Occipital lobe (tissue), 1 donor: ENCODE measurements at regions not wholly inside any gene's neighbourhood (a gene's known extent, or its start where the extent isn't known, plus 50 kb on each side); places are given as distances from the start of the nearest gene placed in this dataset.
"Not testable (repeated sequence)": the region's sequence is repeated elsewhere in the genome, so short reads cannot be mapped to it uniquely, and the experiment has no call there.

ENCODE experiments used
- DNase-seq: peaks from one replicate; lab custom pipeline; 2025; lab: John Stamatoyannopoulos, UW

DNA sequence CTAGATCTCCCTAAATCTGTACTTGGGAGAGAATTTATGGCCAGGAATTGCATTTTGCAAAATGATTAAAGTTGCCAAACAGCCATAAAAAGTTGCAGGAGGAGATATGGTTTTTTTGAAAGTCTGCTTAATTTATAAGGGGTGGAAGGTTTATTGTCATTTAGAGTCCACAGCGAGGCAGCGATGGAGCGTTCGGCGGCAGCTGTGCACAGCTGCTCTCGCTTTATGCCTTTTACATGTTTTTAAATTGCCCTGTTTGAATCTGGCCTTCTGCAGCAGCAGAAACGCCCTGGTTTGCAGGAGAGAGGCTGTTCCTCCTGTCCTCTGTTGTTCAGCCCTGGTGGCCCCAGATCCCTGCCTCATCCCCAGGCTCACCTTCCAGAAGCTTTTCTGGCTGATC, 144.9 kb upstream of the POU3F1 start:
- DNase-seq: no peak

DNA sequence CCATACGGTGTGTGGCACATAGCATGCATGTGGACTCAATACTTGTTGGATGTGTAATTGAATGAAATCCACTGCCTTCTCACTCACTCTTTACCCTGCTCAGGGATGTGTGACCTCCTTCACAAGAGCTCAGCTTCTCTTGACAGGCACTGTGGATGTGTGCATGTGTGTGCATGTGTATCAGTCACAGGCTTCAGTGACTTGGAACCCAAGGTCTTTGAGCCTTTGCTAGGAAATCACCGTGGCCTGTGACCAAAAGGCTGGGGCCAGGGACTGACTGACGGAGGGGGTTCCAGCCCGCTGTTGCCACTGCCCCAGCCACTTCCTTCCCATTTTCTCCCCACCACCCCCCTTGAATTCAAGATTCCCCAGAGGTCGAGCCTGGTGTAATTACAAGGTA, 144.4 kb upstream of the POU3F1 start:
- no peak for DNase-seq

DNA sequence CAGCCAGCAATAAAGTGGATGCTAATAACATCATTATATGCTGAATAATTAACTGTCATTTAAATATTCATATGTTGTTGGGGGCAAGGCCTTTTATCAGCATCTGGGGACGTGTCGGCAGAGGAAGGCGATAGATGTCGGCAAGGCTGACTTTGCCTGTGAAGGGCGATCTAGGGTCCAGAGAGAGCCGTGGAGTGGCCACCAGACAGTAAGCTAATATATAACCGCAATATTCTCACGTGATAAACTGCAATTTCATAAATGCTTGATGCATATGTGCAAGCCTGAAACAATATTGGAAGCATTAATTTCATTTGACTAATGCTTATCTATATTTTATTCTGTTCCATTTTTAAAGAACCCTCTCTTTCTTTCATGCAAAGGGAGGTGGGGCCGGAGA, 141.0 kb upstream of the POU3F1 start:
- DNase-seq: no peak

DNA sequence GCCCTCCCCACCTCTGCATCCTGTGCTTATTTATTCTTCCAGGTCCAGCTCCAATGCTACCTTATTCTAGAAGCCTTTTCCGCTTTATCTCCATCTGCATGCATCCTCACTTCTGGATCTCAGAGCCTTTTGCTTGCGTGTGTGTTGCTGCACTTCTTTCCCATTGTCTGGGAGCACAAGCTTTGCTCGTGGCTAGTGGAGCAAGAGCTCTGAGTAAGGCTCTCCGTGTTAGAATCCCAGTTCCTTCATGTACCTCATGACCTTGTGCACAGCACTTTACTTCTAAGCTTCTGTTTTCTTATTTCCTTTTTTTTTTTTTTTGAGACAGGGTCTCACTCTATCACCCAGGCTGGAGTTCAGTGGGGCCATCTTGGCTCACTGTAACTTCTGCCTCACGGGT, 140.0 kb upstream of the POU3F1 start:
- no peak for DNase-seq

DNA sequence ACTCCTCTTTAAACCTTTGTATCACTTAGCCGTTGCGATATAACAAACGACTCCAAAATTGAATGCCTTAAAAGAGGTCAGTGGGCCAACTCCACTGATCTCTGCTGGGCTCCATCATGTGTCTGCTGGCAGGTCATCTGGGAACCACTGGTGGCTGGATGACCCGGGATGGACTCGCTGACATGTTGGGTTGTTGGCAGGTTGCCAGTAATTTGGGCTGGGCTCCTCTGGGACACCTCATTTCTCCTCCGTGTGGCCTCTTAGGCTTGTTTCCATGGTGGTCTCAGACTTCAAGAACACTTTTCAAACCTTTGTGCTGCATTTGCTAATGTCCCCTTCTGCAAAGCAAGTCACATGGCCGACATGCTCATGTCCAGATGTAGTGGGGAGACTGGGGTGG, 139.3 kb upstream of the POU3F1 start:
- no peak for DNase-seq

DNA sequence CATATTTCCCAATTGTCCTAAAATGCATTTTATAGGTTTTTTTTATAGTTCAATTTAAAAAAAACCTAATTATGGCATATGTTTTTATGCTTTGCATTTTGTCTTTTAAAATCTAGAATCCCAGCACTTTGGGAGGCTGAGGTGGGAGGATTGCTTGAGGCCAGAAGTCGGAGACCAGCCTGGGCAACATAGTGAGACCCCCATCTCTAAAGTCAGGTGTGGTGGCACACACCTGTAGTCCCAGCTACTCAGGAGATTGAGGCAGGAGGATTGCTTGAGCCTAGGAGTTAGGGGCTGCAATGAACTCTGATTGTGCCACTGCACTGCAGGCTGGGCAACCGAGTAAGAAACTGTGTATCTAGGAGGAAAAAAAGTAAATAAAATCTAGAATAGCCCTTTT, 137.2 kb upstream of the POU3F1 start:
- DNase-seq: no peak

DNA sequence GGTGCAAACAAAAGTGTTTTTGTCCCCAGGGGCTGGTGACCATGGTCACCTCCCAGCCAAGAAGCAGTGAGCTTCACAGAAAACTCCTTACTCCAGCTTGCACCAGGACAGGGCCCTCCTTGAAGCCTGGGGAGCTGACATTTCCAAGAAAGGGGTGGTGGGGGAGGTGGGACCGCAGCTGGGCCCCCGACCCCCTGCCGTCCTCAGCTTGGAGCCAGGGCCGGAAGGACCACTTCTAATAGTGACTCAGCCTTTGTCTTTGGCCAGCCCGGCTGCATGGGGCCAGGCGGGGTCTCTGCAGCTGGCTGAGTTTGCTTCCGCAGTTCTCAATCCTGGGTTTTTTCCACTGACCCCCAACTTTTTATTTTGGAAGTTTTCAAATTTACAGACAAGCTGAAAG, 136.5 kb upstream of the POU3F1 start:
- no peak for DNase-seq

DNA sequence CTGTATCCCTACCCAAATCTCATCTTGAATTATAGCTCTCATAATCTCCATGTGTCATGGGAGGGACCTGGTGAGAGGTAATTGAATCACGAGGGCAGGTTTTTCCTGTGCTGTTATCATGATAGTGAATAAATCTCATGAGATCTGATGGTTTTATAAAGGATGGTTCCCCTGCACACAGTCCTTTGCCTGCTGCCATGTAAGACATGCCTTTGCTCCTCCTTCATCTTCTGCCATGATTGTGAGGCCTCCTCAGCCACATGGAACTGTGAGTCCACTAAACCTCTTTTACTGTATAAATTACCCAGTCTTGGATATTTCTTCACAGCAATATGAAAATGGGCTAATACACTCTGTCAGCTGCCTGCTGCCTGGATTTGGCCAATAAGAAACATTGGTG, 133.8 kb upstream of the POU3F1 start:
- not testable (repeated sequence) for DNase-seq

DNA sequence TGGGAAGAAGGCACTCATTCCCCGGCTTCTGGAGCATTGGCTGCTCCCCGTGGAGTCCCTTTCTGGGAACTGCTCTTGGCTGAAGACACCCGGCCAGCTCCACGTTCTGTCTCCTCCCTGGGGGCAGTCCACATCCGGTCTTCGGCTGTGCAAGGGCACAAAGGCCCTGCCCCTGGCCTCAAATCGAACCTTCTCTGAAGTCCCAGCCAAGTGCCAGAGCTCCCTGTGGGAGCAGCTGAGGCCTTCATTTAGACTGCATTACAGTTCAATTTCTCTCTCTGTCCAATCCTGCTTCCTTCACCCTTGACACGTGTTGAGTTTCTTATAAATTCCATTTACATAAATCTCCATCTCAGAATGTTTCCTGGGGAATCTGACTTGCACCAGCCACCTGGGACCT, 132.9 kb upstream of the POU3F1 start:
- DNase-seq: no peak

DNA sequence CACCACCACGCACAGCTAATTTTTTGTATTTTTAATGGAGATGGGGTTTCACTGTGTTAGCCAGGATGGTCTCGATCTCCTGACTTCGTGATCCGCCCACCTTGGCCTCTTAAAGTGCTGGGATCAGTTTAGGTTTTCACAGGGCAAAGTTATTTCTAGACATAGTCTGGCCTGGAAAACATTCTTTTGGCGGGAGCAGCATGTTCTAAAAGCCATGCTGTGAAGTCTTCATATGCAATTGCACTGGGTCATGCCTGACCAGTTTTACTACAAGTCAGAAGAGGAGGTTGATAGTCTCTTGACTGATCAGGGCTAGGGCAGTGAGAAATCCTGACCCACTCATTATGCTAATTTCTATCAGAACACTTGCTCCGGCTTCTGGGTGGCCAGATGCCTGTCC, 131.6 kb upstream of the POU3F1 start:
- DNase-seq: no peak

DNA sequence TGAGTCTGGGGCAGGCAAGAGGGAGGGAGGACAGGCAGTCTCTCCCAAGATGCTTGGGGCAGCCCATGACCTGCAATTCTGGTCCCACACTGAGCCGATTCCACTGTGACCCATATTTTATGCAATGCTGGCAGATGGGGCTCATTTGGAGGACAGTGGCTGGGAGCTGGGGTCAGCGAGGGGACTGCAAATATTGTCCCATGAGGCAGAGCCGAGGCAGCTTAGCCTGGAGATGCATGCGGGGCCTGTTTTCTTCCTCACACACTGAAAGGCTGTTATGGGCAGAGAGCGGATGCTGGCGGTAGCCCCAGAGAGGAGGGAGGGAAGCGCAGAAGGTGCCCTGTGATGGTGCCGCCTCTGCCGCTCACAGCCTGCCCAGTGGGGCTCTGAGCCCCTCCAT, 128.5 kb upstream of the POU3F1 start:
- DNase-seq: no peak

DNA sequence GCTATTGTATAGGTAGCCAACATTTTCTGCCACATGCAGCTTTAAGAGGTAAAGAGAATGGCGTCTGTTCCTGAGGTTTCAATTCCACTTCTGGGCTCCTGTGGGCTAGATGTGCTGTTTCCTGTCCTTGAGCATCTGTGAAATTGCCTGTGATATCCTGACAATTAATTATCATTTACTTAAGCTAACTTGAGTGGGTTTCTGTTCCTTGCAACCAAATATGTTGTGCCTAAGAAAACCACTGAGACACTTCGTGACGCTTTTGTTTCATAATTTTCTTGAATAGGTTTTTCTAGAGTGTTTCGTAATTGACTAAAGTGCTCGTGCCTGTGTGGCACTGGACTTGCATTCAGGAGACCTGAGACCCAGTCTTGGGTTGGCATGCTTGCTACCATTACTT, 127.3 kb upstream of the POU3F1 start:
- DNase-seq: no peak

DNA sequence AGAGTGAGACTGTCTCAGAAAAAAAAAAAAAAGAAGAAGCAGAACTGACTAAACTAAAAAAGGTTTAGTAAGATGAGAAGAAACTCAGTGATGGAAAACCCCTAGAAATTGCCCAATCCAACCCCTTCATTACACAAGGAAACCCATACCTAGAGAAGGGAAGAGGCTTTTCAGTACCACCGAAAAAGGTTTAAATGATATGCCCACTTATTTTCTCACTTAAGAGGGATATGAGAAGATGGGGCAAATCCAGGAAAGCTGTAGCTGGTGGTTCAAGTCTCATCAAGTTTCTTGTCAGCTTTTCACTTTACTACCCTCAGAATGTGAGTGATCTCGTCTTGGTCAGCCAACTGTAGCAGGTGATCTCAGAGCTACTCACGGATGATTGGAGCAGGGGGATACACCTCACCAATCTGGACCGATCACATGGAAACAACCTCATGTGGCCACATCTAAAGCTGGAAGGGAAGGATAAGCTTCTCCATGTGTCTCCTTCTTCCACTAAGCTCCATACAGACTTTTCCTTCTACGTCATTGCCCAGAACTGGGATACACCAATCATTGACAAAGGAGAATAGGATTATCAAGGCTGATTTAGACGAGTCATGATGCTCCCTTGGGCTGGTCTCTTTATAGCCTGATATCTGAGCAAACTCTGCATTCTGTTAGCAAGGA, 126.7 kb upstream of the POU3F1 start:
- DNase-seq: no peak

DNA sequence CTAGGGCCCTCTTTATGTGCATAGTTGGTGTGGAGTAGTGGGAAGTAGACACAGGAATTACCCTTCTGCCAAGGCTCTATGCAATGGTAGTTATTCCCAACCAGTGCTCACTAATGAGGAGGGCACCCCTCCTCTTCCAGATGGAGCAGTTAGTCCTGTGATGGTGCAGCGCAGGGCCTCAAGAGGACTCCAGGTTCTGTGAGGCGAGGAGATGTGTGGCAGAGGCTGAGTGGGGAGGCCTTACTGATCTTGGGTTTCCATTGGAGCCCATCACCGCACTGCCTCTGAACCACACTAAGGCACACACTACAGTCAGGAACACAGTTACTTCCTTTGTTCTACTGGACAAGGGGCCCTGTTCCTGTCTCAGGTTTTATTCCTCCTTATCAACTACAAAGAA, 122.5 kb upstream of the POU3F1 start:
- DNase-seq: no peak

DNA sequence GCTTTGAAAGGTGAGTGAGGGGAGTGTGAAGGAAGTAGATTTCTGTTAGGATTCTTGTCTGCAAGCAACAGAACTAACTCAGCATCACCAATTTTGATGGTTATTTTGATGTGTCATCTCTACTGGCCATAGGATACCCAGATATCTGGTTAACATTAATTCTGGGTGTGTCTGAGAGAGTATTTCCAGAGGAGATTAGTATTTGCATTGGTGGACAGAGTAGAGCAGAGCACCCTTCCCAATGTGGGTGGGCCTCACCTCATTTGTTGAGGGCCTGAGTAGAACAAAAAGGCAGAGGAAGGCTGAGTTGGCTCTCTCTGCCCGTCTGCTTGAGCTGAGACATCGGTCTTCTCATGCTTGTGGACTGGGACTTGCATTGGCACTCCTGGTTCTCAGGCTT, 121.8 kb upstream of the POU3F1 start:
- no peak for DNase-seq

DNA sequence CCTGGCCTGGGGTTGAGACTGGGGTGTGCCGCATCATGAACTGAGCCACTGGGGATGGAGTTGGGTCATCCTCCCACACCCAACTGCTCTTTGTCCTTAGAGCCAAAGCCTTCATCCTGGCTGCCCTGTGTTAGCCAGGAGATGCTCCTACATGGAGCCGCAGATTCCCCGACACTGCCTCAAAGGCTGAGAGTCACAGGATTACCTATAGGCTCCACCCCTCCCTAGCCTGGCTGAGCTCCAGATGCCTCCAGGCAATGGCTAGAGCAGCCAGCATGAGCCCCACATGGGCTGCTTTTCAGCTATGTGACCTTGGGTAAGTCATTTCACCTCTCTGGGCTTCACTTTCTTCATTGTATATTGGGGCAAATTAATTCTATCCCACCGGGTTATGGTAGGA, 119.9 kb upstream of the POU3F1 start:
- DNase-seq: no peak

DNA sequence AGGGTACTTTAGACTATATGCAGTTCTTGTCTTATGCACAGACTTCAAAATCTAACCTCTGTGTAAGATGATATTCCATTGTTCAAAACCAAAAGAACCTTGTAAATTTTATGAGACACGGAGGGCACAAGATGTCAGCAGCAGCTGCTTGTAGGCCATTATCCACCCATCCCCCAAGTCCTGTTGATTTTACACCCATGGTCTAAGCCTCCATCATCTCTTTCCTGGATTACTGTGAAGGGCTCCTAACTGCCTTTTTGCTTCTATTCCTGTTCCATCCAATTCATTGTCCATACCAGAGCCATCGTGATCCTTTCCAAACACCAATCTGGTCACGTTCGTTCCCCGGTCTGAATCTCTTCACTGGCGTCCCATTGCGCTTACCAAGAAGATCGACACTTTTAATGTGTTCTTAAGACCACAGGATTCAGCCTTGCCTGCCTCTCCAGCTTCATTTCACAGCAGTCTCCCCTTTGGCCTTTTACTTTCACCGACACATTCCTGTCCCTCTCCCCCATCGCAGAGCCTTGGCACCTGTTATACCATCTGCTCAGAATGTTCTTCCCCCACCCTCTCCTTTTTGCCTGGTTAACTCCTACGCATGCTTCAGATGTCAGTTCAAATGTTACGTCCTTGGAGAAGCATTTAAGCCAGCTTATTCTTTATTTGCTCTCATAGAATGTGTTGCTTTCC, 107.3 kb upstream of the POU3F1 start:
- no peak for DNase-seq

DNA sequence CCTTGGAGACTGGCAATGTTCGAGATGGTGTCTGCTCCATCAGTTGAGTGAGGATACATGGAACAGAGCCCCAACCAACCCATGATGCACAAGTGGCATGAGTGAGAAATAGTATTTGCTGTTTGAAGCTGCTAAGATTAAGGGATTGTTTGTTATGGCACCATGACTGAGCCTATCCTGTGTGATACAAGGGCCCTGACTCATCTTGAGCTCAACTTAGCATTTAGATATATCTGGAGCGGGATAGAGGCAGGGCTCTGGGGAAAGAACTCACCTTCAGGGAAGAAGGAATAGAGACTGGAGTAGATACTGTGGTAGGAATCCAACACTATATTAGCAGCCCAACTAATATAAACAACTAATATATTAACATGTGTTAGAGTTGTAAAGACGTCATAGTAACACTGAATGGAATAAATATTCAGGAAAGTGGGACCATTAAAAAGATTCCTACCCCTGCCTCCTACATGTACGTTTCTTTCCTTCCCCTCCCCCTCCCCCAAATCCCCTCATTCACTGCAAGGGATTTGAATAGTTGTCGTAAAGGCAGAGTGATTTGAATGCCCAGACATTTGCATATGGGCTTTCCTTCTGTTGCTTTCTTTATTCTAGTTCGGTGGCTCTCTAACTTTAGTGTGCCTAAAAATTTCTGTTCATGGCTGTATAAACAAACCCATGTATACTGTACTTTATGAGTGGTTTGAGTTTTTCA, 106.6 kb upstream of the POU3F1 start:
- DNase-seq: no peak

DNA sequence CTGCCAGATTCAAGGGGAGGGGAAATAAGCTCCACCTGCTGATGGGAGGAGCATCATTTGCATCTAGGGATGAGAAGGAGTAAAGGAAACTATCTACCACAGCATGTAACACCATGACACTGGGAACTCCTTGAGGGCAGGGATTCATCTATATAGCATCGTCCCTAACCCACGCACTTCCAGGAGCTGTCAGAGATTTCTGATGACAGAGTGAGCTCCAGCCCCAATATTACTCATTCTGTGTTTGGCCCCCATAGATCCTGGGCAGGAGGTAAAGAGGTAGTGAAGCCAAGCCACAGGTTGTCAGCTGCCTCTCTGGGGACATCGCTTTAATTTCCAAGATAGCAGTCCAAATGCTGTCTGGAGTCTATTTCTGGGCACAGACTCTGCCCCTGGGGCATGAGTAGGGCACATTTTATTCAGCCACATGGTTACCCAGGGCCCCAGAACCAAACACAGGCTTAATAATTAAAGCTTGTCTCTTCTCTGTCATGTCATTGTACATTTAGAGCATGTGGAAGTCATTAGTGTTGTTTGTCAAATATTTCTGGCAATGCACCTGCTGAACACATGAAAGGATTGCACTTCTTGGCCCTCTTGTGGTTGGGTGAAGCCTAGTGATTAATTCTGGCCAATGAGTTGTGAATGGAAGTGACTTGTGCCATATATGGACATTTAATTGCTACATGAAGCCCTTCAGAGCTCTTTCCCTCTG, 105.9 kb upstream of the POU3F1 start:
- no peak for DNase-seq

DNA sequence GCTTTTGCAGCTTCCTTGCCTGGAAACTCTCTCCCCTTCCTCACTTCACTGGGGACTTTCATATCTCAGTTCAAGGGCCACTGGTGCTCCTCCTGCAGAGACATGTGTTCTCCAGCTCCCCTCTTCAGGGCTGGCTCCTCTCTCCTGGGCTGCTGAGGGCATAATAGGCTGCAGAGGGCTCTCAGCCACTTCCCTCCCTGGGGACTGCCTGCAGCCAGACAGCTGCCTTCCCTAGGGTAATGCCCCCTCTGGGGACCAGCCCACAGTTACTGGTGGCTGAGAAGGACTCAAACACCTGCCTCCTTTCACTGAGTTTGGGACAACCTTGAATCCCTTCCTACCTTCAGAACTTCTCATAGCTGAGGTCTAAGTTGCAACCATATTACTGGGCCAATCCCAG, 104.8 kb upstream of the POU3F1 start:
- no peak for DNase-seq

DNA sequence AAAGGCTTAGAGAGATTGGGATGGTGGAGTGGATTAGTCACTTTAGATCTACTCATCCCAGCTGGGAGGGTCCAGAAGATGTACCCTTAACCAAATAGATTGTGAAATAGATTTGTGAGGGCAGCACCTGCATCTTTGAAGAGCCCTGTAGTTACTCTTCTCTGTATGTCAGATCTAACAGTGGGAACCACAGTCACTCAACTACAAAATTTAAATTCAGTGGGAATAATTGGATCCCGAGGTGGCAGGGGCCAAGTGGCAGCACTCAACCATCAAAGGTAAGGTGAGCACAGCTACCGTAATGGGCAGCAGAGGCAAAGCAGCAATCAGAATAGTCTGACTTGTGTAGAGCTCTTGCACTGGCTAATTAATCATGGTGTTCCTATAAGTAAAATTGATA, 99.5 kb upstream of the POU3F1 start:
- not testable (repeated sequence) for DNase-seq

DNA sequence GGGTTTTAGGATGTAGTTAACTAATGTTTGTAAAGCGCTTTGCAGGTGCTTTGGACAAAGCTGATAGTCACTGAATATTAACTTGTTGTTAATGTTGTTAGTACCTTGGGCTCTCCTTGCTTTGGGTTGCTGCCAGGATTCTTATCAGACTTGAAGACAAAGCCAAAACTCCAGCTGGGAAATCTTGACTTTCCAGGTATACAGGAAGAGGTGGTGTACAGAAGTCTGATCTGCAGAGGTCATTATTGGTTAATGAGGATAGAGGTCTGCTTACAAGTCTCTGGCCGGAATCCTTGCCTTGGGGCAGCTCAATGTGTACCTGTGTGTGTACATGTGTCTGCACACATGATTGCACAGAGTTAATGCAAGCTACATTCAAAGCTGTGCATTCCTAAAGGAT, 96.0 kb upstream of the POU3F1 start:
- no peak for DNase-seq
